Liver (tissue), 8 donors: ENCODE measurements at regions not wholly inside any gene's neighbourhood (a gene's known extent, or its start where the extent isn't known, plus 50 kb on each side); places are given as distances from the start of the nearest gene placed in this dataset.

Experiments
- DNase-seq: peaks from one replicate; pipeline ENCODE4 v3.0.0-alpha.2; 2017; ENCODE audit warnings: low spot score
- H3K27ac ChIP-seq, 2 donors: one replicate each; pipeline ENCODE4 v1.7.0; 2013; ENCODE audit warnings: inconsistent platforms in 2 of 2, low read length in 2 of 2, control low read depth in 1 of 2, low read depth in 1 of 2, mild to moderate bottlenecking in 1 of 2
- H3K27me3 ChIP-seq, 4 donors: one replicate each; pipeline versions ENCODE4 v1.6.1 to v1.7.0; 2013; ENCODE audit warnings: low read length in 3 of 4, inconsistent platforms in 1 of 4, mild to moderate bottlenecking in 1 of 4, moderate library complexity in 1 of 4; ENCODE audit not compliant: control insufficient read depth in 4 of 4, insufficient read depth in 4 of 4
- H3K36me3 ChIP-seq, 4 donors: one replicate each; pipeline versions ENCODE4 v1.6.1 to v1.7.0; 2013; ENCODE audit warnings: low read length in 3 of 4, mild to moderate bottlenecking in 3 of 4, low read depth in 1 of 4, moderate library complexity in 1 of 4; ENCODE audit not compliant: control insufficient read depth in 4 of 4, insufficient read depth in 3 of 4
- H3K4me1 ChIP-seq, 4 donors: one replicate each; pipeline versions ENCODE4 v1.6.1 to v1.7.0; 2013; ENCODE audit warnings: low read length in 3 of 4, mild to moderate bottlenecking in 3 of 4, moderate library complexity in 1 of 4; ENCODE audit not compliant: control insufficient read depth in 4 of 4, insufficient read depth in 4 of 4
- H3K4me3 ChIP-seq, 3 donors: one replicate each; pipeline versions ENCODE4 v1.6.1 to v1.7.0; 2013; ENCODE audit warnings: low read length in 3 of 3, control low read depth in 1 of 3, low read depth in 1 of 3, mild to moderate bottlenecking in 1 of 3
- H3K9ac ChIP-seq, 2 donors: one replicate each; pipeline ENCODE4 v1.7.0; 2013; ENCODE audit warnings: low read length in 2 of 2, mild to moderate bottlenecking in 2 of 2, moderate library complexity in 2 of 2, control low read depth in 1 of 2, low read depth in 1 of 2
- H3K9me3 ChIP-seq, 4 donors: one replicate each; pipeline versions ENCODE4 v1.6.1 to v1.7.0; 2013; ENCODE audit warnings: low read length in 3 of 4; ENCODE audit not compliant: control insufficient read depth in 4 of 4
- EGR1 ChIP-seq, 2 donors: IDR thresholded peaks; 2 replicates each; pipeline ENCODE4 v1.6.1; 2016 to 2018; ENCODE audit warnings: antibody characterized with exemption in 2 of 2, low read depth in 2 of 2
- FOXA1 ChIP-seq: IDR thresholded peaks from 2 replicates; pipeline ENCODE4 v1.6.1; 2016; ENCODE audit warnings: antibody characterized with exemption
- GABPA ChIP-seq, 2 donors: IDR thresholded peaks in 1 of 2; conservative IDR thresholded peaks in 1 of 2; 2 replicates each; pipeline ENCODE4 v1.6.1; 2016; ENCODE audit warnings: antibody characterized with exemption in 2 of 2, mild to moderate bottlenecking in 1 of 2, moderate library complexity in 1 of 2
- HNF4A ChIP-seq, 2 donors: conservative IDR thresholded peaks; 2 replicates each; pipeline ENCODE4 v1.6.1; 2016; ENCODE audit warnings: antibody characterized with exemption in 2 of 2, mild to moderate bottlenecking in 2 of 2
- HNF4G ChIP-seq: IDR thresholded peaks from 2 replicates; pipeline ENCODE4 v1.6.1; 2016; ENCODE audit warnings: antibody characterized with exemption
- JUND ChIP-seq, 2 donors: IDR thresholded peaks; 2 replicates each; pipeline ENCODE4 v1.6.1; 2016; ENCODE audit warnings: antibody characterized with exemption in 2 of 2
- MAX ChIP-seq: IDR thresholded peaks from 2 replicates; pipeline ENCODE4 v1.6.1; 2016; ENCODE audit warnings: antibody characterized with exemption
- NR2F2 ChIP-seq: IDR thresholded peaks from 2 replicates; pipeline ENCODE4 v1.6.1; 2016; ENCODE audit warnings: antibody characterized with exemption
- RAD21 ChIP-seq, 2 donors: IDR thresholded peaks; 2 replicates each; pipeline ENCODE4 v1.6.1; 2016; ENCODE audit warnings: antibody characterized with exemption in 2 of 2, mild to moderate bottlenecking in 2 of 2
- REST ChIP-seq: IDR thresholded peaks from 2 replicates; pipeline ENCODE4 v1.6.1; 2016; ENCODE audit warnings: antibody characterized with exemption, mild to moderate bottlenecking
- RXRA ChIP-seq, 2 donors: IDR thresholded peaks; 2 replicates each; pipeline ENCODE4 v1.6.1; 2017 to 2018; ENCODE audit warnings: antibody characterized with exemption in 2 of 2, mild to moderate bottlenecking in 1 of 2
- SP1 ChIP-seq: IDR thresholded peaks from 2 replicates; pipeline ENCODE4 v1.6.1; 2018; ENCODE audit warnings: antibody characterized with exemption, mild to moderate bottlenecking
- TAF1 ChIP-seq: conservative IDR thresholded peaks from 2 replicates; pipeline ENCODE4 v1.6.1; 2016; ENCODE audit warnings: antibody characterized with exemption, mild to moderate bottlenecking
- YY1 ChIP-seq: IDR thresholded peaks from 2 replicates; pipeline ENCODE4 v1.6.1; 2016; ENCODE audit warnings: antibody characterized with exemption, mild to moderate bottlenecking
- WGBS: extraction: QIAGEN DNeasy Blood & Tissue Kit; methylation state at CpG from one replicate; pipeline ENCODE4 v1.1.7; 2013; 5-methylcytosine and 5-hydroxymethylcytosine counted together
- TF ChIP-seq, protein P1 (sequence below): IDR thresholded peaks from 2 replicates; pipeline ENCODE4 v1.6.1; 2016; ENCODE audit warnings: antibody characterized with exemption
- TF ChIP-seq, protein P2 (sequence below): fragments of 150-350 bp; IDR thresholded peaks from 2 replicates; pipeline ENCODE4 v1.5.1; 2017; ENCODE audit warnings: improper control_type of control experiment, low read depth, low read length; ENCODE audit not compliant: missing input control
- TF ChIP-seq, protein P3 (sequence below): IDR thresholded peaks from 2 replicates; pipeline ENCODE4 v1.6.1; 2016; ENCODE audit warnings: antibody characterized with exemption
- donor health status: healthy.
- donor health status: healthy.
- donor health status: healthy.
- donor health status: healthy.
- donor health status: healthy.

- no peak overlapping the region for H3K4me3 ChIP-seq
- H3K9ac ChIP-seq = no peak overlapping the region
- 95% methylated on average over 2 of the region's 2 CpGs for WGBS
- no peak for DNase-seq
- no peak overlapping the region for H3K27ac ChIP-seq
- H3K4me1 ChIP-seq = no peaks in the 10 kb centered on the region
- H3K9me3 ChIP-seq = no peaks in the 10 kb centered on the region
- TF ChIP-seq, protein P1, sequence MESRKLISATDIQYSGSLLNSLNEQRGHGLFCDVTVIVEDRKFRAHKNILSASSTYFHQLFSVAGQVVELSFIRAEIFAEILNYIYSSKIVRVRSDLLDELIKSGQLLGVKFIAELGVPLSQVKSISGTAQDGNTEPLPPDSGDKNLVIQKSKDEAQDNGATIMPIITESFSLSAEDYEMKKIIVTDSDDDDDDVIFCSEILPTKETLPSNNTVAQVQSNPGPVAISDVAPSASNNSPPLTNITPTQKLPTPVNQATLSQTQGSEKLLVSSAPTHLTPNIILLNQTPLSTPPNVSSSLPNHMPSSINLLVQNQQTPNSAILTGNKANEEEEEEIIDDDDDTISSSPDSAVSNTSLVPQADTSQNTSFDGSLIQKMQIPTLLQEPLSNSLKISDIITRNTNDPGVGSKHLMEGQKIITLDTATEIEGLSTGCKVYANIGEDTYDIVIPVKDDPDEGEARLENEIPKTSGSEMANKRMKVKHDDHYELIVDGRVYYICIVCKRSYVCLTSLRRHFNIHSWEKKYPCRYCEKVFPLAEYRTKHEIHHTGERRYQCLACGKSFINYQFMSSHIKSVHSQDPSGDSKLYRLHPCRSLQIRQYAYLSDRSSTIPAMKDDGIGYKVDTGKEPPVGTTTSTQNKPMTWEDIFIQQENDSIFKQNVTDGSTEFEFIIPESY = no peak
- TF ChIP-seq JUND (IDR thresholded peaks at IDR 0.05) (no peak), SP1 (no peak), YY1 (no peak), RAD21 (IDR thresholded peaks at IDR 0.05) (no peak), RXRA (IDR thresholded peaks at IDR 0.05) (no peak), FOXA1 (no peak), TAF1 (no peak), HNF4G (no peak), GABPA (IDR thresholded peaks at IDR 0.05 in 1 of 2, conservative IDR thresholded peaks at IDR 0.05 in 1 of 2) (no peak), REST (no peak), EGR1 (IDR thresholded peaks at IDR 0.05; ENCODE audit: low read depth in 2 of 2) (no peak), HNF4A (conservative IDR thresholded peaks at IDR 0.05) (no peak), MAX (no peak), NR2F2 (no peak)
- TF ChIP-seq, protein P2, sequence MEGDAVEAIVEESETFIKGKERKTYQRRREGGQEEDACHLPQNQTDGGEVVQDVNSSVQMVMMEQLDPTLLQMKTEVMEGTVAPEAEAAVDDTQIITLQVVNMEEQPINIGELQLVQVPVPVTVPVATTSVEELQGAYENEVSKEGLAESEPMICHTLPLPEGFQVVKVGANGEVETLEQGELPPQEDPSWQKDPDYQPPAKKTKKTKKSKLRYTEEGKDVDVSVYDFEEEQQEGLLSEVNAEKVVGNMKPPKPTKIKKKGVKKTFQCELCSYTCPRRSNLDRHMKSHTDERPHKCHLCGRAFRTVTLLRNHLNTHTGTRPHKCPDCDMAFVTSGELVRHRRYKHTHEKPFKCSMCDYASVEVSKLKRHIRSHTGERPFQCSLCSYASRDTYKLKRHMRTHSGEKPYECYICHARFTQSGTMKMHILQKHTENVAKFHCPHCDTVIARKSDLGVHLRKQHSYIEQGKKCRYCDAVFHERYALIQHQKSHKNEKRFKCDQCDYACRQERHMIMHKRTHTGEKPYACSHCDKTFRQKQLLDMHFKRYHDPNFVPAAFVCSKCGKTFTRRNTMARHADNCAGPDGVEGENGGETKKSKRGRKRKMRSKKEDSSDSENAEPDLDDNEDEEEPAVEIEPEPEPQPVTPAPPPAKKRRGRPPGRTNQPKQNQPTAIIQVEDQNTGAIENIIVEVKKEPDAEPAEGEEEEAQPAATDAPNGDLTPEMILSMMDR = no peak
- no peaks in the 10 kb centered on the region for H3K36me3 ChIP-seq
- H3K27me3 ChIP-seq = no peaks in the 10 kb centered on the region
Observed at GRCh38 chr10:34013235-34013634, 678.8 kb upstream of the NRP1 start.

DNA sequence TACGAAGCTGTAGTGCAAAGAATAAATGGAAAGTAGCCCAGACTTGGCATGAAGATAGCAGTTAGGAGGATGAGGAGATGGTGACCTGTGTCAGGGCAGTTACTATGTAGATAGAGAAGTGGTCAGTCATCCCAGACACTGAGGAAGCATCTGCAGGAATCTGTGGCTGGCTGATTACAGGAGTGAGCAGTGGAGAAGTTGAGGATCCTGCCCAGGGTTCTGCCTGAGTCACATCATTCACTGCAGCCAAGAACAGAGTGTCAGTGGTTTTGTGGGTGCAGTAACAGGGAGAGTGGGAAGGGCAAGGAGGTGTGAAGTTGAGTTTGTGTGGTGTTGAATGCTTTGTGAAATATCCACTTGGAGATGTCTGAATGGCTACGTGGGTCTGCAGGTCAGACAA lies 676.4 kb upstream of the NRP1 start:
- no peak for TF ChIP-seq HNF4G
- no peak for TF ChIP-seq FOXA1
- TF ChIP-seq NR2F2 = no peak
- no peak for TF ChIP-seq MAX
- no peak for TF ChIP-seq TAF1
- TF ChIP-seq, protein P3, sequence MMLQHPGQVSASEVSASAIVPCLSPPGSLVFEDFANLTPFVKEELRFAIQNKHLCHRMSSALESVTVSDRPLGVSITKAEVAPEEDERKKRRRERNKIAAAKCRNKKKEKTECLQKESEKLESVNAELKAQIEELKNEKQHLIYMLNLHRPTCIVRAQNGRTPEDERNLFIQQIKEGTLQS = no peak
- TF ChIP-seq GABPA (IDR thresholded peaks at IDR 0.05 in 1 of 2, conservative IDR thresholded peaks at IDR 0.05 in 1 of 2) = no peak
- TF ChIP-seq, protein P2 = no peak
- no peak for TF ChIP-seq SP1
- TF ChIP-seq EGR1 (IDR thresholded peaks at IDR 0.05; ENCODE audit: low read depth in 2 of 2) = no peak
- TF ChIP-seq, protein P1 = no peak
- H3K36me3 ChIP-seq = no peaks in the 10 kb centered on the region
- H3K4me1 ChIP-seq = no peaks in the 10 kb centered on the region
- H3K27ac ChIP-seq = no peak overlapping the region
- H3K9ac ChIP-seq = no peak overlapping the region
- no peaks in the 10 kb centered on the region for H3K27me3 ChIP-seq
- H3K9me3 ChIP-seq = no peaks in the 10 kb centered on the region
- 89% methylated on average over 2 of the region's 2 CpGs for WGBS
- no peak for DNase-seq
- H3K4me3 ChIP-seq = no peak overlapping the region
